ENCODE measurements at regions not wholly inside any gene's neighbourhood (a gene's known extent, or its start where the extent isn't known, plus 50 kb on each side); places are given as distances from the start of the nearest gene placed in this dataset.

DNA sequence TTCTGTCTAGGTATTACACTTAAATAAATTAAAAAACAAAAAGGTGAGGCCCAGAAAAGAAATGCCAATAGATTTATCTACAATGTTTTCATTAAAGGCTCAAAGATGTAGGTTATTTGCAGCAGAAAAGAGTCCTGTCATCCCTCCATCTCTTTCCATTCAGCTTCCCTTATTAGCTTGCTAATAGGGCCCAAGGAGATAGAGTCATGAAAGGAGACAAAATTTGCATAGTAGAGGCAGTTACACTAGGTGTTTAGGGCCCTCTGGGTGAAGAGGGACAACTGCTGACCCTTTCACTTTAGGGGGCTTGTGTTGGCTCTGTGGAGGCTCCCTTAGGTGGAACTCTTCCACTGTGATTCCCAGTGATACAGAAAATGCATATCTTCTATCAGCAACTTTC is 58.4 kb upstream of the TACR3 start:
- intact Hi-C loops (cut with DNase I), result no loop called here
- DNase-seq (ENCODE audit: low spot score) (no peak), ATAC-seq (no peak)

DNA sequence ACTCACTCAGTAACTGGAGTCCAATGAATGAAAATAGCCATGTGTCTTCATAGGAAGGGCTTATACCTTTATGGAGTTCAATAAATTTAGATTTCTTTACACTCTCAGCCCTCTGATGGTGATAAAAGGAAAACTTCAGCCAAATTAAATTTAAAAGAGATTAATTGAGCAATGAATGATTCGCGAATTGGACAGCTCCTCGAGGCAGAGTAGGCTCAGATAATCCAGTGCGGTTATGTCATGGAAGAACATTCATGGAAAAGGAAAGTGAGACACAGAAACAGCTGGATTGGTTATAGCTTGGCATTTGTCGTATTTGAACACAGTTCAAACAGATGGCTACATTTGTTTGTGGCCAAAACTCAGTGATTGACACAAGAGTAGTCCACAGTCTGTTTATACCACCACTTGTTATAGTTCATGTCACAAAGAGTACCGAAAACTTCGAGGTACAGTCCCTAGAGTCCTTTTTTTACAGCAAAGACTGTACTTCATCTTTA is 54.6 kb upstream of the TACR3 start:
- ATAC-seq, result no peak
- intact Hi-C loops (cut with DNase I), result no loop called here
- no peak for DNase-seq (ENCODE audit: low spot score)

GRCh38 chr4:103773691-103774231 is 54.0 kb upstream of the TACR3 start:
- DNase-seq (ENCODE audit: low spot score), result no peak
- intact Hi-C loops (cut with DNase I), result no loop called here
- no peak for ATAC-seq
